ENCODE measurements at regions not wholly inside any gene's neighbourhood (a gene's known extent, or its start where the extent isn't known, plus 50 kb on each side); places are given as distances from the start of the nearest gene placed in this dataset.

GRCh38 chr12:105834496-105834895, 304.3 kb downstream of the NUAK1 start:
- DNase-seq (ENCODE audit: low read depth), result no peak
- Histone ChIP-seq H3K27me3 (ENCODE audit: control insufficient read depth, insufficient read depth, low read length) (no peaks in the 10 kb centered on the region), H3K36me3 (ENCODE audit: control insufficient read depth, insufficient read depth, low read length) (no peaks in the 10 kb centered on the region), H3K4me3 (ENCODE audit: low read depth, low read length) (no peak overlapping the region)
- TF ChIP-seq CTCF (IDR thresholded peaks at IDR 0.05; ENCODE audit: insufficient read depth, low read depth, low read length), result no peak
- POLR2A ChIA-PET, result no interaction called here
- CTCF ChIA-PET, result no interaction called here

- no peaks in the 10 kb centered on the region for H3K27me3 ChIP-seq (ENCODE audit: control insufficient read depth, insufficient read depth, low read length)
- DNase-seq (ENCODE audit: low read depth), result no peak
- CTCF ChIA-PET, result interaction anchor here (0.7 kb wide), 1 partner anchor 194 kb away, joined by 3 read pairs; no protein-coding TSS in a partner anchor
- TF ChIP-seq CTCF (IDR thresholded peaks at IDR 0.05; ENCODE audit: insufficient read depth, low read depth, low read length), result no peak
- no peak overlapping the region for H3K4me3 ChIP-seq (ENCODE audit: low read depth, low read length)
- H3K36me3 ChIP-seq (ENCODE audit: control insufficient read depth, insufficient read depth, low read length), result no peaks in the 10 kb centered on the region
- POLR2A ChIA-PET, result interaction anchor here (0.5 kb wide), 1 partner anchor 274 kb away, joined by 4 read pairs; no protein-coding TSS in a partner anchor
These were observed 303.0 kb downstream of the NUAK1 start for GRCh38 chr12:105835580-105836241.

- no peak overlapping the region for H3K4me3 ChIP-seq (ENCODE audit: low read depth, low read length)
- H3K27me3 ChIP-seq (ENCODE audit: control insufficient read depth, insufficient read depth, low read length), result no peaks in the 10 kb centered on the region
- no peak for TF ChIP-seq CTCF (IDR thresholded peaks at IDR 0.05; ENCODE audit: insufficient read depth, low read depth, low read length)
- CTCF ChIA-PET, result interaction anchor here (1.1 kb wide), 1 partner anchor 13 kb away, joined by 3 read pairs; no protein-coding TSS in a partner anchor
- DNase-seq (ENCODE audit: low read depth), result no peak
- H3K36me3 ChIP-seq (ENCODE audit: control insufficient read depth, insufficient read depth, low read length), result no peaks in the 10 kb centered on the region
- POLR2A ChIA-PET, result interaction anchor here (0.5 to 0.6 kb wide), 2 partner anchors 274 to 343 kb away, joined by 3 to 4 read pairs; no protein-coding TSS in a partner anchor
These were observed 302.5 kb downstream of the NUAK1 start for GRCh38 chr12:105836242-105836622.

- ChIA-PET POLR2A (no interaction called here), CTCF (no interaction called here)
- TF ChIP-seq CTCF (IDR thresholded peaks at IDR 0.05; ENCODE audit: insufficient read depth, low read depth, low read length), result no peak
- Histone ChIP-seq H3K4me3 (ENCODE audit: low read depth, low read length) (no peak overlapping the region), H3K27me3 (ENCODE audit: control insufficient read depth, insufficient read depth, low read length) (no peaks in the 10 kb centered on the region), H3K36me3 (ENCODE audit: control insufficient read depth, insufficient read depth, low read length) (no peaks in the 10 kb centered on the region)
- no peak for DNase-seq (ENCODE audit: low read depth)
These were observed 299.1 kb downstream of the NUAK1 start for GRCh38 chr12:105839629-105840127.

- no peaks in the 10 kb centered on the region for H3K36me3 ChIP-seq (ENCODE audit: control insufficient read depth, insufficient read depth, low read length)
- CTCF ChIA-PET, result interaction anchor here (1.2 kb wide), 1 partner anchor 9 kb away, joined by 3 read pairs; no protein-coding TSS in a partner anchor
- no peak overlapping the region for H3K4me3 ChIP-seq (ENCODE audit: low read depth, low read length)
- H3K27me3 ChIP-seq (ENCODE audit: control insufficient read depth, insufficient read depth, low read length), result no peaks in the 10 kb centered on the region
- TF ChIP-seq CTCF (IDR thresholded peaks at IDR 0.05; ENCODE audit: insufficient read depth, low read depth, low read length), result no peak
- no peak for DNase-seq (ENCODE audit: low read depth)
- POLR2A ChIA-PET, result no interaction called here
These were observed 298.4 kb downstream of the NUAK1 start for GRCh38 chr12:105840384-105840783.
